SK-N-SH (cell line): ENCODE measurements at regions not wholly inside any gene's neighbourhood (a gene's known extent, or its start where the extent isn't known, plus 50 kb on each side); places are given as distances from the start of the nearest gene placed in this dataset.

ENCODE experiments used
- CHD2 ChIP-seq: fragments of 150-350 bp; IDR thresholded peaks from 2 replicates; pipeline ENCODE4 v1.6.1; 2018; ENCODE audit warnings: low read length; ENCODE audit not compliant: partially characterized antibody
- ELF1 ChIP-seq: IDR thresholded peaks from 2 replicates; pipeline ENCODE4 v1.4.0; 2012
- EP300 ChIP-seq, 2 experiments: IDR thresholded peaks; 2 replicates each; pipeline versions ENCODE4 v1.4.0 to v1.6.1; 2012; ENCODE audit warnings: borderline replicate concordance in 1 of 2, low read depth in 1 of 2, low read length in 1 of 2
- FOXM1 ChIP-seq: IDR thresholded peaks from 2 replicates; pipeline ENCODE4 v1.4.0; 2012; ENCODE audit warnings: low read depth, mild to moderate bottlenecking
- JUND ChIP-seq: IDR thresholded peaks from 2 replicates; pipeline ENCODE4 v1.4.0; 2012
- POLR2AphosphoS5 ChIP-seq: IDR thresholded peaks from 2 replicates; pipeline ENCODE4 v1.6.1; 2012; ENCODE audit warnings: low read depth, low read length
- RAD21 ChIP-seq: IDR thresholded peaks from 2 replicates; pipeline ENCODE4 v1.6.1; 2012; ENCODE audit warnings: mild to moderate bottlenecking, low read length
- SIN3A ChIP-seq: IDR thresholded peaks from 2 replicates; pipeline ENCODE4 v1.6.1; 2012; ENCODE audit warnings: low read depth, mild to moderate bottlenecking, low read length, moderate library complexity, borderline replicate concordance
- TF ChIP-seq, protein P1 (sequence below): fragments of 200-600 bp; sonication (generic); IDR thresholded peaks from 2 replicates; pipeline ENCODE4 v1.6.1; 2017; ENCODE audit warnings: antibody characterized with exemption, mild to moderate bottlenecking, moderate library complexity
- TF ChIP-seq, protein P2 (sequence below): IDR thresholded peaks from 2 replicates; pipeline ENCODE4 v1.4.0; 2012; ENCODE audit warnings: low read depth

DNA sequence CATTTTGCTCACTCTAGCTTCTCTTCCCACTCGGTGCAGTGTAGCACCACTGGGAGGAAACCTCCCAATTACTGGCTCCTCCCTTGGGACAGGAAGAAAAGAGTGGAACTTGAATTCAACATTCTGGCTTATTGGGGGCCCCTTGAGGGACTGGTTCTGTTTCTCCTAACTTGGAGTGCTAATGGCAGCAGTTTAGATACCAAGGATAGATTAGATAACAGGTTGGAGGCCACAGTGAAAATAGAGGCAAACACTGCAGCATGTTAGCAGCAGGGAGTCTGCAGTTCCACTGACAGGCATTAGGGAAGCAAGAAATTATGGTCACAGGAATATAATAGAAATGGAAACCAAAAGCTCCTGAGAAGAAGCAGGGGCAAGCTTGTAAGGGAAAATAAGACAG, 322.0 kb downstream of the ABCC12 start:
- TF ChIP-seq ELF1 (no peak), RAD21 (no peak), CHD2 (no peak), SIN3A (no peak), EP300 (IDR thresholded peaks at IDR 0.05; ENCODE audit: borderline replicate concordance in 1 of 2, low read depth in 1 of 2, low read length in 1 of 2) (no peak), POLR2AphosphoS5 (no peak), FOXM1 (no peak), JUND (no peak)
- TF ChIP-seq, protein P1, sequence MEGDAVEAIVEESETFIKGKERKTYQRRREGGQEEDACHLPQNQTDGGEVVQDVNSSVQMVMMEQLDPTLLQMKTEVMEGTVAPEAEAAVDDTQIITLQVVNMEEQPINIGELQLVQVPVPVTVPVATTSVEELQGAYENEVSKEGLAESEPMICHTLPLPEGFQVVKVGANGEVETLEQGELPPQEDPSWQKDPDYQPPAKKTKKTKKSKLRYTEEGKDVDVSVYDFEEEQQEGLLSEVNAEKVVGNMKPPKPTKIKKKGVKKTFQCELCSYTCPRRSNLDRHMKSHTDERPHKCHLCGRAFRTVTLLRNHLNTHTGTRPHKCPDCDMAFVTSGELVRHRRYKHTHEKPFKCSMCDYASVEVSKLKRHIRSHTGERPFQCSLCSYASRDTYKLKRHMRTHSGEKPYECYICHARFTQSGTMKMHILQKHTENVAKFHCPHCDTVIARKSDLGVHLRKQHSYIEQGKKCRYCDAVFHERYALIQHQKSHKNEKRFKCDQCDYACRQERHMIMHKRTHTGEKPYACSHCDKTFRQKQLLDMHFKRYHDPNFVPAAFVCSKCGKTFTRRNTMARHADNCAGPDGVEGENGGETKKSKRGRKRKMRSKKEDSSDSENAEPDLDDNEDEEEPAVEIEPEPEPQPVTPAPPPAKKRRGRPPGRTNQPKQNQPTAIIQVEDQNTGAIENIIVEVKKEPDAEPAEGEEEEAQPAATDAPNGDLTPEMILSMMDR: no peak
- TF ChIP-seq, protein P2, sequence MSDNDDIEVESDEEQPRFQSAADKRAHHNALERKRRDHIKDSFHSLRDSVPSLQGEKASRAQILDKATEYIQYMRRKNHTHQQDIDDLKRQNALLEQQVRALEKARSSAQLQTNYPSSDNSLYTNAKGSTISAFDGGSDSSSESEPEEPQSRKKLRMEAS: no peak
